ENCODE measurements at regions not wholly inside any gene's neighbourhood (a gene's known extent, or its start where the extent isn't known, plus 50 kb on each side); places are given as distances from the start of the nearest gene placed in this dataset.

DNA sequence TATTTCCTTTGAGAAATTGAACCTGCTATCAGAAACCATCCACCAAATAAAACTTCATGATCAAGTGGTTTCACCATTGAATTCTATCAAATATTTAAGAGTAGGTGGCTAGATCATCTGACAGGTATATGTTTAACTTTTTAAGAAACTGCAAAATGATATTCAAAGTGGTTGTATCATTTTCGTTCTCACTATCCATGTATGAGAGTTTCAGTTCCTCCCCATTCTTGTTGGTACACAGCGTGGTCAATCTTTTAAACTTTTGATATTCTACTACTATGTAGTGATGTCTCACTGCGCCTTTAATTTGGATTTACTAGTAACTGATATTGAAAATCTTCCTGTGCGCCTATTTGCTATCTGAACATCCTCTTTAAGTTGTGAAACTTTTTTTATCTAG, 163.7 kb downstream of the CYB561 start:
- TF ChIP-seq CTCF (conservative IDR thresholded peaks at IDR 0.05; ENCODE audit: low read length), result no peak
- TF ChIP-seq EZH2phosphoT487 (IDR thresholded peaks at IDR 0.05; ENCODE audit: borderline replicate concordance), result no peak
